Testis (tissue), 2 donors: ENCODE measurements at regions not wholly inside any gene's neighbourhood (a gene's known extent, or its start where the extent isn't known, plus 50 kb on each side); places are given as distances from the start of the nearest gene placed in this dataset.

Source experiments
- DNase-seq: peaks from one replicate; pipeline ENCODE4 v3.0.0-alpha.2; 2019
- H3K27ac ChIP-seq, 2 donors: fragments of 200-600 bp; sonication (generic); one replicate each; pipeline ENCODE4 v1.5.1; 2019
- H3K27me3 ChIP-seq: fragments of 200-600 bp; sonication (generic); one replicate; pipeline ENCODE4 v1.5.1; 2019
- H3K36me3 ChIP-seq: fragments of 200-600 bp; sonication (generic); one replicate; pipeline ENCODE4 v1.5.1; 2017; ENCODE audit warnings: low read depth; ENCODE audit errors: missing control alignments
- H3K4me1 ChIP-seq: fragments of 200-600 bp; sonication (generic); one replicate; pipeline ENCODE4 v1.5.1; 2019
- H3K4me3 ChIP-seq, 2 donors: fragments of 200-600 bp; sonication (generic); one replicate each; pipeline ENCODE4 v1.5.1; 2017 to 2019
- H3K9me3 ChIP-seq: fragments of 200-600 bp; sonication (generic); one replicate; pipeline ENCODE4 v1.5.1; 2017
- CTCF ChIP-seq, 3 experiments: fragments of 450-650 bp in 2 of 3; fragments of 200-600 bp in 1 of 3; sonication (generic) in 1 of 3; IDR thresholded peaks; one replicate each; pipeline ENCODE4 v1.5.1; 2016 to 2019; ENCODE audit warnings: antibody characterized with exemption in 3 of 3, mild to moderate bottlenecking in 2 of 3, moderate library complexity in 1 of 3
- POLR2A ChIP-seq: fragments of 450-650 bp; IDR thresholded peaks from one replicate; pipeline ENCODE4 v1.6.1; 2017; ENCODE audit warnings: antibody characterized with exemption, mild to moderate bottlenecking, moderate library complexity
- WGBS, 2 donors: methylation state at CpG; one replicate each; pipeline ENCODE4 v1.1.5; 2018; 5-methylcytosine and 5-hydroxymethylcytosine counted together
- intact Hi-C: fragments of 100-400 bp; cut with DNase I; formaldehyde crosslinking; loops from one replicate; pipeline ENCODE4 v1.15.1; 2023; ENCODE audit warnings: low total_unique reads

- H3K27me3 ChIP-seq = no peaks in the 10 kb centered on the region
- H3K4me3 ChIP-seq = no peak overlapping the region
- no peak overlapping the region for H3K27ac ChIP-seq
- no peaks in the 10 kb centered on the region for H3K9me3 ChIP-seq
- WGBS, 2 donors = 79 to 90% methylated on average over 3 of the region's 3 CpGs
- no peaks in the 10 kb centered on the region for H3K36me3 ChIP-seq
- no peak for TF ChIP-seq POLR2A
- no peak for TF ChIP-seq CTCF (IDR thresholded peaks at IDR 0.05)
- intact Hi-C loops = no loop called here
- DNase-seq = no peak
- no peaks in the 10 kb centered on the region for H3K4me1 ChIP-seq
Measured at GRCh38 chr2:15750433-15750814, 158.8 kb downstream of the DDX1 start.

DNA sequence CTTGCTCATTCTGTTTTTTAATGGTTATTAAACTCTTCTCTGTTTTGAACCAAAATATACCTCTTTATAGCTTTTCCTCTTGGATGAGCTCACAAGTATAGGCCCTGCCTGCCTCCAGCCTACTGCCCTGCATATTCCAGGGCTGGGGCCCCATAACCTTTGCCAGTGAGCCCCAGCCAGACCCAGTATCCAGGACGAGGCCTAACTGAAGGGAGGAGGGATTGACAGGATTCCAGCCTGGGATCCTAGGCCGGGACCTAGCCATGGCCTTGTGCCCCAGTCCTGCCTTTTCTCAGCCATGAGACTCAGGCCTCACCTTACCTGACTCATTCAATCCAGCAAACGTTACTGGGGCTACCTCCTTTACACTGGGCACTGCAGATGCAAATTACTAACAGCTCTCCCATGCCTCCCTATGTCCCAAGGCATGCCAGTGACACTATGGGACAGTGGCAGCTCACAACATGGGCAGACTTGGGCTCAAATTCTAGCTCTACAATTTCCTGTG lies 159.2 kb downstream of the DDX1 start:
- no peaks in the 10 kb centered on the region for H3K9me3 ChIP-seq
- DNase-seq = no peak
- H3K27ac ChIP-seq = no peak overlapping the region
- H3K4me3 ChIP-seq = no peak overlapping the region
- TF ChIP-seq POLR2A = no peak
- TF ChIP-seq CTCF (IDR thresholded peaks at IDR 0.05) = no peak
- H3K4me1 ChIP-seq = no peaks in the 10 kb centered on the region
- intact Hi-C loops = no loop called here
- no peaks in the 10 kb centered on the region for H3K27me3 ChIP-seq
- no peaks in the 10 kb centered on the region for H3K36me3 ChIP-seq
- WGBS, 2 donors = 88 to 92% methylated on average over 1 to 3 of the region's 3 CpGs

DNA sequence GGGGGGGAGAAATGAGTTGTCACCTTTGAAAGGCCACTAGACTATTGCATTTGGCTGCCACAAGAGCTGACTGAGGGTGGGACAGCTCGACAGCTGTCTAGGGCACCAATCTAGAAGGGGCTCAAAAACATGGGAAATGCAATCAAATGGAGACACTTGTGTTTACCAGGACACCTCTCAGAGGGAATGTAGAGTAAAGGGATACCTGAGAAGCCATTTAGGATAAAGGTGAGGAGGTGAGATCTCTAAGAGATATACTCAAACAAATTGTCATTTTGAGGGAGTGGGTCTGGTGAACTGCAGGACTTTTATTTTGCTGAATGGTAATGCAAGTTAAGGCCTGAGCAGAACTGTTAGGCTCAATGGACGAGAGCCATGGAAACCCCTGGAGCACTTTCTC lies 159.8 kb downstream of the DDX1 start:
- no peaks in the 10 kb centered on the region for H3K4me1 ChIP-seq
- no peaks in the 10 kb centered on the region for H3K27me3 ChIP-seq
- TF ChIP-seq POLR2A (no peak), CTCF (IDR thresholded peaks at IDR 0.05) (no peak)
- no peak overlapping the region for H3K4me3 ChIP-seq
- no peak overlapping the region for H3K27ac ChIP-seq
- WGBS, 2 donors = 94 to 100% methylated on average over 2 of the region's 2 CpGs
- intact Hi-C loops = no loop called here
- DNase-seq = no peak
- no peaks in the 10 kb centered on the region for H3K9me3 ChIP-seq
- no peaks in the 10 kb centered on the region for H3K36me3 ChIP-seq

- Histone ChIP-seq H3K4me3 (no peak overlapping the region), H3K9me3 (no peaks in the 10 kb centered on the region), H3K36me3 (no peaks in the 10 kb centered on the region), H3K27ac (no peak overlapping the region), H3K27me3 (no peaks in the 10 kb centered on the region), H3K4me1 (no peaks in the 10 kb centered on the region)
- 85 to 93% methylated on average over 2 of the region's 2 CpGs for WGBS, 2 donors
- no peak for DNase-seq
- no peak for TF ChIP-seq POLR2A
- no peak for TF ChIP-seq CTCF (IDR thresholded peaks at IDR 0.05)
- intact Hi-C loops = no loop called here
Measured at GRCh38 chr2:15752552-15753232, 161.0 kb downstream of the DDX1 start.

- H3K27ac ChIP-seq = no peak overlapping the region
- H3K4me3 ChIP-seq = no peak overlapping the region
- H3K36me3 ChIP-seq = no peaks in the 10 kb centered on the region
- no peak for TF ChIP-seq CTCF (IDR thresholded peaks at IDR 0.05)
- TF ChIP-seq POLR2A = no peak
- H3K4me1 ChIP-seq = no peaks in the 10 kb centered on the region
- 82 to 84% methylated on average over 7 of the region's 7 CpGs for WGBS, 2 donors
- intact Hi-C loops = no loop called here
- H3K27me3 ChIP-seq = no peaks in the 10 kb centered on the region
- H3K9me3 ChIP-seq = no peaks in the 10 kb centered on the region
- DNase-seq = no peak
Measured at GRCh38 chr2:15753233-15753798, 161.6 kb downstream of the DDX1 start.
